GM20431 (cell line): ENCODE measurements at regions not wholly inside any gene's neighbourhood (a gene's known extent, or its start where the extent isn't known, plus 50 kb on each side); places are given as distances from the start of the nearest gene placed in this dataset.

Experiments used
- in situ Hi-C: fragments of 300-500 bp; cut with MseI, MboI; formaldehyde crosslinking; loops from one replicate; pipeline ENCODE4 v1.15.0; 2020; ENCODE audit warnings: low sequenced_read_pairs; ENCODE audit not compliant: unreplicated experiment

DNA sequence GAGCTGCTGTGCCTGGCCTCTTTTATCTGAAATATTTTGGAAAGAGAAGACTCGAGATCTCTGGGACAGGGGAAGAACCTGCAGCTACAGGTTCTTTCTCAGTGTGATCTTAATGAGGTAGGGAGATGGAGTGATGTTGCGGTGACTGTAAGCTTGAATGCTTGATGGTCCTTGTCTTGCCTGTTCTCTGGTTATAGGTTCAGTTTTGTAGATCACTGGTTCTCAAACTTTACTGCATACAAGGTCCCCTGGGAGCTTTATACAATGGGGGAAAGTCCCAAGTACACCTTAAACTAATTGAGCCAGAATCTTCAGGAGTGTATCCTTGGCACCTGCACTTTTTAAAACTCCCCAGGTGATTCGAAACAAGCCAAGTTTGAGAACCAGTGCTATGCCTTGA lies 136.7 kb upstream of the CXCR4 start:
- in situ Hi-C loops = no loop called here

DNA sequence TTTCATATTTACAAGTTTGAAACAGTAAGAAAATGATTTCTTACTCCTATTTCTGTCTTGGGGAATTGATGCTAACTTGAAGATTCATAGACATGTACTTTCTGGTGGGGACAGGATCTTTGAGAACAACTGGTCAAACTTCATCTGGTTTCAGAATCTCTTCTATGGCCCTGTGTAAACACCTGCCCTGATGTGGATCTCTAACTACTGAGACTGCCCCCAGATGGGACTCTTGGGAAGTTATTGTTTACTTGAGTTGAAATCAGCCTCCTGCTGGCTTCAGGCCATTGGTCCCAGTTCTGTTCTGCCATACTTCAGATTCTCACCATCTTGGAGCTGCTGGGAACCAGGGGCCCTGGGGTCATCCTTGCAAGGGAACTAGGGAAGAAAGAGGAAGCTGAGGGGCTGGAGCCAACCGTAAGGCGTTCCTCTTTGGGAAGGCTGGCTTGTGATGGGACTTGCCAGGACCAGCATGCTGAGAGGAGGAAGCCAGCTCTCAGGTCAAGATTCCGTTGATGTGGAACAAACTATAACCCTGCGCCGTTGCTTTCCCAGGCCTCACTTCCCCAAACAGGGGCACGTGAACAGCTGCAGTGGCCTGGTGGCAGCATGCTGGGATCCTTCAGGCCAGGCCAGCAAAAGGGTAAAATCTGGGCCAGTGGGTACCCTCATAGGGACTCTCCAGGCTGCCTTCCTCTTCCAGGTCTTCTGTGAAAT lies 135.5 kb upstream of the CXCR4 start:
- in situ Hi-C loops = no loop called here

DNA sequence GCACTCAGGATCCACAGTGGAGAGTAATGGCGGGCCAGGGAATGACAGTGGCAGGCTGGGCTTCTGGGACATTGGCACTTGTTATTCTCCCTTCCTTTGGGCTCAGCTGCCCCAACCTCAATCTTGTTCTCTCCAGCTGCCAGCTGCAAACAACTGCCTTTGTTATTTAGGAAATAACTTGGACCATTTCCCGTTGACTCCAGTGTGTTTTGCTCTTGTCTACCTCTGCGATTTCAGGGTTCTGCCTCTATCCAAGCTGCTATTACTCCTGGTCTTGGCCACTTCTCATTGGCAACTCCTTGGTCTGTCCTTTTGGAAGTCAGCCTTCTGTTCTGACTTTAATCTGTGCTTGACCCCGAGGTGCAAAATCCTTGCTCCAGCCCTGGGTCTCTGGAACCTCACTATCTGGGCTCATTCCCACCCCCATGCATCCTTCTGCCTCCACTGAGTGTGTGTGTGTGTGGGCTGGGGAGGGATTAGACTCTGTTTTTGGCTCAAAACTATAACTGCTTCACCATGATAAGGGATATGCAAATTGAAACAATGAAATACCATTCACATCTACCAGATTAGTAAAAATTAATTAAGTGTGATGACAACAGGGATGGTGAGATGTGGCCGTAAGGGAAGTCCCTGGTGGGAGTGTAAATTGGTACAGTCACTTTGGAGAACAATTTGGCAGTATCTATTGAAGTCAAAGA lies 134.1 kb upstream of the CXCR4 start:
- in situ Hi-C loops = no loop called here

DNA sequence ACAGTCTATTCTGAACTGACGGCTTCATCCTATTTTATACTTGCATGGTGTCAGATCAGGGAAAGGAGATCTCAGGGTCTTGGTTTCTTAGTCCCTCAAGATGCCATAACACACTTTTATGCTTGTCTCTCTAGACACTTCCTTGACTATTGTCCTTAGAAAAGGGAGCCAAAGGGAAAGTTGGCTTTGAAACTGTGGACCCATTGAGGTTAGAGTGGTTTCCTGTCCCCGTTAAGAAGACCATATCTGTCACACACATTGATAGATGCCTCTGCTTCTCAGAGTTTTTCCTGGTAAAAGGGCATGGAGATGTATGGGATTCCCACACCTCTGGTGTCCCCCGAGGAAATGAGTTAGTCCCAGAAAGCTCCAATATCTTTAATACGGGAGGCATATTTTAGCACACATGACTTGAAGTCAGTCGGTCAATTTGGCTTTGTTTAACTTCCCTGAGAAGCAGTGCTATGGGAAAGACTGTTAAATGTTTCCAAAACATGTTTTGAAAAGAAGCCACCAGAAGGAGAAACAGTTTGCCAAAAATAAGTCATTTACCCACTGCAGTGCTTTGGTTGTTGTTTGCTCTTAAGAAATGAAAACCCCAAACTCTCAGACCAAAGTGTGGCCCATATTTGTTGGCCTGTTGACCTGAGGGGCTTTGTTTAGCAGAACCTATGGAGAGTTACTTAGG lies 133.4 kb upstream of the CXCR4 start:
- in situ Hi-C loops = no loop called here

DNA sequence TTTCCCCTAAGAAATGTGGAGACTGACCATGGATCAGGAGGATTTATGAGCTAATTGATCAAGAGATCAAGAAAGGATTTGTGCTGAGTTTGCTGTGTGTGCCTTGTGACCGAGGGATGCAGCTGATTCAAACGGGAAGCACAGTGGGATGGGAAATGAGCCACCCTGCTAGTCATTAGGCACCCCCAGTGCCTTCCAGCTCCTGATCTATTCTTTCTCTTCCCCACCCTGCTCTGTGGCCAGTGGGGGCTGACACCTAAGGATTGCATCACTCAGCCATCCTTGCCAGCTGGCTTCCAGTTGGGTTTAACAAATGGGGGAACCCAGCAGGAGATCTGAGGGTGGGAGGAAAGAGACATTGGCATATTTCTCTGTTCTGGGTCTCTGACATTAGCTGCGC lies 132.2 kb upstream of the CXCR4 start:
- in situ Hi-C loops = no loop called here

DNA sequence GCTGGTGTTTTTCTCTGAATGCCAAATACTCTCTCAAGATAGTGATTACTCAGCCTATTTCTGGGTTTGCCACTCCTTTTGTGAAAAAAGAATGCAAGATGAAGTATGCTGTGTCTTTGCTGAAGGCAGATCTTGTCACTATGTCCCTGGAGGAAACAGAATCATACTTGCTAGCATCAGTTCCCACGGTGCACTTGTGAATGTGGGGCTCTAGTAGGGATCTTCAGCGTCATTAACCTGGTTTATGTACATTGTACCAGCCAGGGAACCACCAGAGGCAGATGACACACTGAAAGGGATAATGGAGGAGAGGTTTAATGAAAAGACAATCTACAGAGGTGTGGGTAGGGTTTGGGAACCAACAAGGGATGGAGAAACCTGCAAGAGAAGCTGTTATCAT lies 131.0 kb upstream of the CXCR4 start:
- in situ Hi-C loops = no loop called here

DNA sequence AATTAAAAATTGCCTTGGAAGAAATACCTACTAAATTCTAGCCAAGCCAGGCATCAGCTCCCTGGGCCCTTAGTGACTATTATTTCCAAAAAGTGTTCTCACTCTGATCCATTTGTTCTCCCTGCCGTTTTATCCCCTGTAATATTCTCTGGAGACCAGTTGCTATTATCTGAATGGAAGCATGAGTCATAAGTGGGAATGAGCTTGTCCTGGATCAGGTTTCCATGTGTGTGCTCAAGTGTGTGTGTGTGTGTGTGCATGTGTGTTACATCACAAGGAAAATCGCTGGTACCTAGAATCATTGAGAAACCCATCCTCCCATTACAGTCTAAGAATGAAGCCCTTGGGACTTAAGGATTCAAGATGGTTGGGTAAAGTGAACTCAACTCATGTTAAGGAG lies 130.3 kb upstream of the CXCR4 start:
- in situ Hi-C loops = no loop called here

DNA sequence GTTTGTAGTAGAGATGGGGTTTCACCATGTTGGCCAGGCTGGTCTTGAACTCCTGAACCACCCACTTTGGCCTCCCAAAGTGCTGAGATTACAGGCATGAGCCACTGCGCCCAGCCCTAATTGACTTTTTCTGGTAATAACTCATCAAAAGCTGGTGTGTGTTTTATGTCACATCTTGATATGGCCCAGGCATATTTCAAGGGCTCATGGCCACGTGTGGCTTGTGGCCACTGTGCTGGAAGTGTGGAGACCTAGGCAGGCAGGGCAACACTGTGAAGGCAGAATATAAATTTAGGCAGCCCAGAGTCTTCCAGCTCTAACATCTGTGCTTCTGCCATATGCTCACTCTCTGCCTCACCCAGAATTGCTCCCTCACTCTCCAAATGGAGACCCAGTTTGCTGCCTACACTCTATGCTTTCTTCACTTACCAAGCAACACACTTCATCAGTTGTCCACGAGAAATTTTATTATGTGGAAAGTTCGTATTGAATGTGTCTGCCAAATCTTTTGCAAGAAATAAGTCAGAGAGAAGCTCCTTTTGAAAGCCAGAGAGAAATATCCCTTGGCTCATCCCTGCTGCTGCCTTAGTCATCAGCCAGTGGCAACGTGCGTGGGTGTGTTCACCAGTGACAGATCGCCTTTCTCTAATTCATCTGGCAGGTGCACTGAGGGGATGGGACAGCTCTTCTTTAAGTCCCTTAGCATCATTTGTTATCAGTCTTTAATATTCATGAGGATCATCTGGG lies 129.4 kb upstream of the CXCR4 start:
- in situ Hi-C loops = no loop called here

DNA sequence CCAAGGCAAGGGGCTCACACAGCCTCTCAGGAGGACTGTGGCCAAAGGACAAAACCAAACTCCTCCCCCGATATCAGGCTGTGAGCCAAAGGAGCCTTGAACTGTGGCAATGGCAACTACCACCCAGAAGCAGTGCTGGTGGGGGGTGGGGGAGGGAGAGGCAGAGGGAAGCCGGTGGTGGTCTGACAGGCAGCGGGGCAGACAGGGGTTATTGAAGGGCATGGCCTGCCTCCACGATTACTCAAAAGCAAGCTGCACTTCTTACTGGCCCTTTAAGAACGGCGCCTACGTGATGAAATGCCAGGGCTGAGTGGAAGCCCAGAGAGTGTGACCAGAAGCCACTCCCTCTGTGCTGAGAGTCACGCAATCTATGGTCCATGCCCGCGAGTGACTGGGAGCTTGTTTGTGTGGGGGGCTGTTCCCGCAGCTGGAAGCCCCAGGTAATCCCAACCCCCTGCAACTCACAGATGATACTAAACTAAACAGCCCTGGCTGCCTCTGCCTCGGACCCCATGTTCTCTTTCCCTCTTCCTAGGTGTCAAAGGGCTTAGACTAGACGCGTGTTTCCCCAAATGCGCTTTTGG lies 128.2 kb upstream of the CXCR4 start:
- in situ Hi-C loops = no loop called here

DNA sequence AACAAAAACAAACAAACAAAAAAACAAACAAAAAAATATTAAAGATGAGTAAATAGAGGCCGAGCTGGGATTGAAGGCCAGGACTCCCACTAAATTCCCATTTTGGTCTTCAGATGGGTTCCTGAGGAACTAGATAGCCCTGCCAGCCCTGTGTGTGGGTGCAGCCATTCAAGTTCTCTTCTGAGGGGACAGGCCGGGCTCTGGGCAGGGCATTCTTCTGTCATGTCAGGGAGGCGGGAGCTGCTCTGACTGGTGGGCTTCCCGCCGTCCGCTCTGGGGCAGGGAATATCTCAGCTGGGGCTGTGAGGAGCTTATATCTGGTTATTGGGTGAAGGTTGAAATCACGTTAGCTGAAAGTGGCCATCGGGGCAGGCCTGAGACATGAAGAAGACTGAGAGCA lies 127.3 kb upstream of the CXCR4 start:
- in situ Hi-C loops = no loop called here

DNA sequence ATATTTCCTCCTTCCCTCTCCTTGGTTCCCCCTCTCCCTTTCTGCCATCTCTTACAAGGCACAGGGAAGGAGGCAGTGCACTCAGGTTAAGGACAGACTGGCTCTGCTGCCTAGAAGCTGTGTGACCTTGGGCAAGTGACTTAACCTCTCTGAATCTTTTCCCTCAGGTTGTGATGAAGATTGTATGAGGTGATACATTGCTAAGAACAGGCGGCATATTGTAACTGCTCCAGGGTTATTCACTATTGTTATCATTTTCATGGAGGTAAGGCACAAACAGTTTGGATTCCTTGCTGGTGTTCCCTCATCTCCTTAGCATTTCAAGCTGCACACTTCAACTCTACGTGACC lies 126.6 kb upstream of the CXCR4 start:
- in situ Hi-C loops = no loop called here

DNA sequence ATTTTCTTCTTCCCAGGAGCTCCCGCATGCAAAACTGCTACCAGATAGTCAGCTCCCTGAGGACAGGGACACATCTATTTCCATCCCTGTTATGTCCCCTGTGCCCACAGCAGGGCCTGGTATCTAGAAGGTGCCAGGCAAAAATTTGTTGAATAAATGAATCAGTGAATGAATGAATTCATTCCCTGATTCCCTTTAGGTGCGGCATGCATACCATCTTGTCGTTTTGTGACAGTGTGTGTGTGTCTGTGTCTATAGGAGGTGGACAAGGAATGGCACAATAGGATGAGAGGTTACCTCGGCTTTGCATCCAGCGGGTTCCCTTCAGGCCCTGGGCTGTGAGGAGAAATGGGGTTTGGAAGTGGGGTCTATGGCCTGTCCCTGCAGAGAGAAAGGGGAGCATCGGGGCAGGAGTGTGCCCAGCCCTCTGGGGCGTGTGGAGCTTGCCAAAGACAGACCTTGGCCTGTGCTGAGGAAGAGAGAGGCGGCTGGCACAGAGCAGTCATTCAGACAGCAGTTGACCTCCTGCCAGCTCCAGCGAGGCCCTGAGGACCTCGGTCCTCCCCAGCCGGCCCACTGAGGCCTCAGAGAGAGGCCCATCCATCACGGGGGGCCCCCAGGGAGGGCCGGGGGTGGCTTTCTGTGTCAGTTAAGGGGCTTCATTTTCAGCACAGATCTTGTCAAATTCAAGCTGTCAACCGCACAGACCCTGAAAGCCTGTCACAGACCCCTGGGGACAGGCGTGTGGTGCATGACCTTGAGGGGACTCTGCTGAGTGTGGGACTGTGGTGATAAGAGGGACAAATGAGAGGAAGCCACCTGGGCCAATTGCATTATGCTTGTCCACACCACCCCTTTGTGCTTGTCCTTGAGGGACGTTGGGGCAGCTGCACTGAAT lies 125.9 kb upstream of the CXCR4 start:
- in situ Hi-C loops = no loop called here

DNA sequence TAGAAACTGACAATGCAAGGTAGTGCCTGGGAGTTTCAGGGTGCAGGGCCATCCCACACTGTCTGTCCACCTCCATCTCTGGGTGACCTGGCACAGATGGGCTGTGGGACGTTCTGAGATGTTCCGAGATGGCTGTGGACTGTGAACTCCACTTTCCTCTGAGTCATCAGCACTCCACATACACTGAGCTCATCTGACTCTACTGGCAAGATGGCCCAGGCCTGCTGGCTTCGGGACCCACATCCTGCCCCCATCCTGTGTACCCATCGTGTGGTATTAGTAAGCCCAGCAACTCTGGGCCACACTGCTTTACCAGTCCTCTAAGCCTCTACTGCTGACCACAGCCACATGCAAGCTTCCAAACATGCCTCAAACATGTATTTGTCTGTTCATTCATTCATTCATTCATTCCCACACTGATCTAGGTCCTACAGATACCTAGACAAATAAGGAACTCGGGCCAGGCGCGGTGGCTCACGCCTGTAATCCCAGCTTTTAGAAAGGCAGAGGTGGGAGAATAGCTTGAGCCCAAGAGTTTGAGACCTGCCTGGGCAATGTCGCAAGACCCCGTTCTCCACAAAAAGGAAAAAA lies 124.8 kb upstream of the CXCR4 start:
- in situ Hi-C loops = no loop called here

DNA sequence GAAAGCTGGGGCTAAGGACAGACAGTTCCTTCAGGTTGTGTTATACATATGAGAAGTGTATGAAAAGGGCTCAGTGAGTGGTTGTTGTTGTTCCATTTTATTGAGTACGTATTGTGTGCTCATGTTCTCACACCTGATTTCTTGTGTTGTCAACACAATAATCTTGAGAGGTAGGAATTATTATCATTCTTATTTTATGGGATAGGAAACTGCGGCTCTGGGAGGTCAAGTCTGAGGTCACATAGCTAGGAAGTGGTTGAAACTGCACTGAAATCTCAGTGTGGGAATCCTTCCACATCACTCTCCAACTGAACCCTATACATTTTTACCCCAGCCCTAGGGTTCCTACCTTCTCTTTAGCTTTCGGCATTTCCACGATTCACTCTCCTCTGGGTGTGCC lies 124.2 kb upstream of the CXCR4 start:
- in situ Hi-C loops = no loop called here

DNA sequence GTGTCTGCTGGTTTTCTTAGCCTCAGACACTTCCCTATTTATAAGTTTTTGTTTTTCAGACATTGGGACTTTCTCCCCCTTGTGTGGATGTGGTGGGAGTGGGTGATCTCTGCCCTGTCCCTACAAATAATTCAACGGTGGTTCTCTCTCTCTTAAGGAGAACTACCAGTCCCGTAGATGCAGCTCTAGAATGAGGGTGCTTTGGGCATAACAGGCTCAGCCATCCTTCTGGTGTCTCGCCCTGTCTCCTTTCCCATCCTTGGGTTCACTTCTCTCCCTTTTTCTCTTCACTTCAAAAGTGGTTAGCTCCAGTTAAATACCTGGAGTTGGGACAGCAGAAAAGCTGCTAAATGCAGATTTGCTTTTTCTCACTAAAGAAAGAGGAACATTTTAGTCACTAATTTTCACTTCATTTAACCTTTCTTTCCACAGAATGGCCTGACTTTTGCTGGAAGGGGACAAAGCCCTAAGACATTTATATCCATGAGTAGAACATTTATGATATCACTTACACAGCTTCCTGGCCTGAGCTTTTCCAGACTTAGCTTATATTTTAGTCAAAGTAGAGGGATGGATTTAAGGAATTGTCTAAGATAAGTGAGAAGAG lies 121.2 kb upstream of the CXCR4 start:
- in situ Hi-C loops = no loop called here

DNA sequence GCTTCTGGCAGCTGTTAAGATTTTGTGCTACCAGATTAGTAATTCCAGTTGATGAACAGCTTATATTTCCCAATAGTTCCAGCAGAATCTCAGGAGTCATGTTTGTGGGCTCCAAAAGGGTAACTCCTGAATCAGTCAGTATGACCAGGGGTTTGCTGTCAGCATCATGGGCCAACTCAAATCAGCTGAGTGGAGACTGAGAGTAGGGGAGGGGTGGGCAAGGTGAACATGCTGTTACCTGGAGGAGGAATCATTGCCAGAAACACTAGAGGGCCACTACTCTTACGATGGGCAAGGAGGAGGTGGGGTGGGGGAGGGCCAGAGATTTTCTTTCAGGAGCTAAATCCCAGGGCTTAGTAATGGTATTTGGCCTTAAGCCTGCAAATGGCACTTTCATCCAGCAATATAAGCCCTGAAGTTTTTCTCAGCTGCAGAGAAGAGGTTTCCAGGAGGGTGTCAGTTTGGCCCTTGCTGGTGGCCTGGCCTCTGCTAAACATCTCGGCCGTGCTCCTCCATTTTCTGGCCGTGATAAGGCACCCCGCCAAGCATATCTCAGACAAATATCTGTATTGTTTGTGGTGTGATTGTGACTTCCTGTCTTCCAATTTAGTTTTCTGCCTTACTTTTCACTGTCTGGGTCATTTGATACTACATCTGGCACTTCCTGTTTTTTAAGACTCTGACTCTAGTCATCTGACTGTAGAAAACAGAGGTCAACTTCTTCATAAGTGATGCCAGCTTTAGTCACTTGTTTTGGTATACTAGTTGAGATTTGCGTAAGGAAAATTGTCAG lies 120.5 kb upstream of the CXCR4 start:
- in situ Hi-C loops = no loop called here

DNA sequence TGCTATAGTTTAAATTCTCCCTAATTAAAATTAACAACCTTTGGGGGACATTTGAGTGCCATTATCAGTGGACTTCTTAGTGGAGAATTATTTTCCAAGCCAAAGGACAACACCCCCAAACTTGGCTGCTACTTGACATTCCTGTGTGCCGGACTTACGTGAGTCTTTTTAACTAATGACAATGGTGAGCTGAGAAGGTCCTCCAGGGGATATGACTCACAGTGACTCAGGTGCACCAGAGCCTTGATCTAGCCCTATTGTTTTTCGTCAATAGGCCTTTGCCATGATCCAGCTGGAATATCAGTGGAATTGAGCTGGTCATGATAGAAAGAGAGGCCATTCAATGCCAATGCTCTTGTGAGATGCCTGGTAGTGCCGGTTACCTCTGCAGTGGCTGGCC lies 118.1 kb upstream of the CXCR4 start:
- in situ Hi-C loops = no loop called here

DNA sequence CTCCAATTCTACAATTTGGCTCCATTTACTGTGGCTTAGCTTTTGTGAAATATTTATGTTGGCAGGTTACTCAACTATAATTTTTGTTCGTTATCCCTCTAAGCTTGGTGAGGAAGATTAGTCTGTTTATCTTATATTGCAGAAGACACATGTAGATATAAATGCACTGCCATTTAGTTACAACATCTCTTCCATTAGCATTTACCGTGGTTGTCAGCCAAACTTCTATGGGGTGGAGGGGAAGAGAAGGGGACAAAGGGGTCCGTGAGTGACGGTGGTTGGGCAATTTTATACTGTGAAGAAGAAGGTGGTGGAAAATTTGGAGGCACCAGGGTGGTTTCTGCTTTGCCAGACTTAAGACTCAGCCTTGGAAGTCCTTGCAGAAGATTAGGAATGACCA lies 117.6 kb upstream of the CXCR4 start:
- in situ Hi-C loops = no loop called here
